Body of pancreas (tissue), 4 donors: ENCODE measurements at regions not wholly inside any gene's neighbourhood (a gene's known extent, or its start where the extent isn't known, plus 50 kb on each side); places are given as distances from the start of the nearest gene placed in this dataset.
"Not testable (repeated sequence)": the region's sequence is repeated elsewhere in the genome, so short reads cannot be mapped to it uniquely, and the experiment has no call there.

ENCODE experiments used
- ATAC-seq: fragments of 150-250 bp; one replicate; pipeline ENCODE4 v1.9.1; 2016
- DNase-seq, 4 donors: peaks; one replicate each; pipeline ENCODE4 v3.0.0-alpha.2; 2019
- H3K27ac ChIP-seq, 4 donors: fragments of 200-600 bp; sonication (generic); 1 replicate in 3 of 4; 2 replicates in 1 of 4; pipeline versions ENCODE4 v1.5.1 to v1.6.1; 2016 to 2019; ENCODE audit warnings: mild to moderate bottlenecking in 1 of 4, mixed read lengths in 1 of 4, moderate library complexity in 1 of 4
- H3K27me3 ChIP-seq, 2 donors: fragments of 200-600 bp; sonication (generic); one replicate each; pipeline ENCODE4 v1.6.0; 2016; ENCODE audit warnings: mild to moderate bottlenecking in 1 of 2
- H3K36me3 ChIP-seq, 2 donors: fragments of 200-600 bp; sonication (generic); replicated peaks in 1 of 2; 2 replicates each; pipeline ENCODE4 v1.5.1; 2016; ENCODE audit warnings: low read depth in 2 of 2; ENCODE audit not compliant: insufficient read depth in 1 of 2
- H3K4me1 ChIP-seq: fragments of 200-600 bp; sonication (generic); one replicate; pipeline ENCODE4 v1.6.0; 2016
- H3K4me3 ChIP-seq, 2 donors: fragments of 200-600 bp; sonication (generic); 1 replicate in 1 of 2; 2 replicates in 1 of 2; pipeline ENCODE4 v1.5.1; 2016 to 2019
- H3K9me3 ChIP-seq, 3 donors: fragments of 200-600 bp; sonication (generic); 1 replicate in 2 of 3; 2 replicates in 1 of 3; pipeline ENCODE4 v1.5.1; 2016
- POLR2A ChIP-seq, 3 donors: fragments of 450-650 bp; IDR thresholded peaks; one replicate each; pipeline ENCODE4 v1.6.1; 2016; ENCODE audit warnings: antibody characterized with exemption in 3 of 3, mild to moderate bottlenecking in 2 of 3
- WGBS, 2 donors: methylation state at CpG; one replicate each; pipeline ENCODE4 v1.1.5; 2017; 5-methylcytosine and 5-hydroxymethylcytosine counted together
- intact Hi-C: fragments of 100-400 bp; cut with DNase I; formaldehyde crosslinking; loops from one replicate; pipeline ENCODE4 v1.15.1; 2023
- TF ChIP-seq, protein P1 (sequence below), 7 experiments: fragments of 450-650 bp in 4 of 7; fragments of 200-600 bp in 3 of 7; sonication (generic) in 3 of 7; IDR thresholded peaks; one replicate each; pipeline ENCODE4 v1.5.1; 2016 to 2019; ENCODE audit warnings: antibody characterized with exemption in 7 of 7

DNA sequence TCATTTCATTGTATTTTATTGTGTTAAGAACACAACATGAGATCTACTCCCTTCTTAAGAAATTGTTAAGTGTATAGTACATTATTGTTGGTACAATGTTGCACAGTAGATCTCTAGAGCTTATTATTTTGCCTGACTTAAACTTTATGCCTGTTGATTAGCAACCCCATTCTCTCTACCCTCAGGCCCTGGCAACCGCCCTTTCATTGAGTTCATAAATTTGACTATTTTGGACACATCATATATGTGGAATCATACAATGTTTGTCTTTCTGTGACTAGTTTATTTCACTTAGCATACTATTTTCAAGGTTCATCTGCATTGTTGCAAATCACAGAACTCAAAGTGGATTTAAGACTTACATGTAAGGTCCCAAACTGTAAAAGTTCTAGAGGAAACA, 222.1 kb downstream of the IL15 start:
- DNase-seq (no peak), ATAC-seq (no peak)
- Histone ChIP-seq H3K36me3 (no peaks in the 10 kb centered on the region), H3K4me1 (peaks cover 4% of the 10 kb centered on the region), H3K4me3 (no peak overlapping the region), H3K9me3 (no peaks in the 10 kb centered on the region), H3K27ac (no peak overlapping the region), H3K27me3 (no peaks in the 10 kb centered on the region)
- intact Hi-C loops, result no loop called here
- 88 to 90% methylated on average over 1 of the region's 1 CpG for WGBS, 2 donors
- no peak for TF ChIP-seq POLR2A (IDR thresholded peaks at IDR 0.05)
- TF ChIP-seq, protein P1, sequence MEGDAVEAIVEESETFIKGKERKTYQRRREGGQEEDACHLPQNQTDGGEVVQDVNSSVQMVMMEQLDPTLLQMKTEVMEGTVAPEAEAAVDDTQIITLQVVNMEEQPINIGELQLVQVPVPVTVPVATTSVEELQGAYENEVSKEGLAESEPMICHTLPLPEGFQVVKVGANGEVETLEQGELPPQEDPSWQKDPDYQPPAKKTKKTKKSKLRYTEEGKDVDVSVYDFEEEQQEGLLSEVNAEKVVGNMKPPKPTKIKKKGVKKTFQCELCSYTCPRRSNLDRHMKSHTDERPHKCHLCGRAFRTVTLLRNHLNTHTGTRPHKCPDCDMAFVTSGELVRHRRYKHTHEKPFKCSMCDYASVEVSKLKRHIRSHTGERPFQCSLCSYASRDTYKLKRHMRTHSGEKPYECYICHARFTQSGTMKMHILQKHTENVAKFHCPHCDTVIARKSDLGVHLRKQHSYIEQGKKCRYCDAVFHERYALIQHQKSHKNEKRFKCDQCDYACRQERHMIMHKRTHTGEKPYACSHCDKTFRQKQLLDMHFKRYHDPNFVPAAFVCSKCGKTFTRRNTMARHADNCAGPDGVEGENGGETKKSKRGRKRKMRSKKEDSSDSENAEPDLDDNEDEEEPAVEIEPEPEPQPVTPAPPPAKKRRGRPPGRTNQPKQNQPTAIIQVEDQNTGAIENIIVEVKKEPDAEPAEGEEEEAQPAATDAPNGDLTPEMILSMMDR (IDR thresholded peaks at IDR 0.05), result no peak

DNA sequence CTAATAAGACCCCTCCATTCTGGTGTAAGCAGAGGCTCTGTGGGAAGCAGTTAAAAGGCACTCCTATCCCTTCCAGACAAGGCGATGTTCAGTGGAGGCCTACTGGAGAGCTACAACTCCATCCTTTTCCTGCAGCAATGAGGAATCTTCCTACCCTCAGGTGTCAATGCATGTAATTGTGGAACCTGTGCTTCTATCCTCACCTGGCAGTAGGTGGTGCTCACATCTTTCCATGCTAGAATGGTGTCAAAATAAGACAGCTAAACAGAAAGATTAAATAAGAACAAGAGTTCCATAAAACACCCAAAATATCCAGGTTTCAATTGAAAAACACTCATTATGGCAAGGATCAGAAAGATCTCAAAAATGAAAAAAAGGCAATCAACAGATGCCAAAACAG, 224.6 kb downstream of the IL15 start:
- no peaks in the 10 kb centered on the region for H3K36me3 ChIP-seq
- ATAC-seq, result no peak
- no peak for TF ChIP-seq POLR2A (IDR thresholded peaks at IDR 0.05)
- TF ChIP-seq, protein P1 (IDR thresholded peaks at IDR 0.05), result peak in 1 of 7 experiments; percentile 6
- no peak overlapping the region for H3K4me3 ChIP-seq
- H3K9me3 ChIP-seq, result no peaks in the 10 kb centered on the region
- no peak for DNase-seq
- no peak overlapping the region for H3K27ac ChIP-seq
- intact Hi-C loops, result no loop called here
- no peaks in the 10 kb centered on the region for H3K4me1 ChIP-seq
- H3K27me3 ChIP-seq, result no peaks in the 10 kb centered on the region
- WGBS, 2 donors, result 78 to 100% methylated on average over 1 of the region's 1 CpG

DNA sequence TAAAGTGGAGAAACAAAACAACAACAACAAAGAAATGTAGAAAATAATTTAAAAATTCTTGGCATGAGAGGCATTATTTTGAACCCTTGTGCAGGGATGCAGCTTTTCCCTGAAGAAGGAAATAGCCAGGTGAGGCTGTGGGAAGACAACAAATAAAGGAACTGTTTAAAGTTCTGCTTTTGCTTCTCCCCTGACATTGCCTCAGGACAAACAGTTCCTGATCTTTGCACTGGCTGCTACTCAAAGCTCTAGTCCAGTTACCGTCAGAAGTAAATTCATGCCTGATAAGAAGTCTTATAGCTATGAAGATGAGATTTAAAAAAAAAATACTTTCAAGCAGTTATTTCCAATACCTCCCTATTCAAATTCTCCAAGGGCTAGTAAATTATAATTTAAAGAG, 233.8 kb downstream of the IL15 start:
- Histone ChIP-seq H3K27ac (no peak overlapping the region), H3K4me3 (no peak overlapping the region), H3K9me3 (no peaks in the 10 kb centered on the region), H3K36me3 (no peaks in the 10 kb centered on the region), H3K27me3 (no peaks in the 10 kb centered on the region), H3K4me1 (no peaks in the 10 kb centered on the region)
- WGBS, 2 donors, result 13 to 20% methylated on average over 1 of the region's 1 CpG
- no peak for TF ChIP-seq POLR2A (IDR thresholded peaks at IDR 0.05)
- TF ChIP-seq, protein P1 (IDR thresholded peaks at IDR 0.05), result no peak
- no peak for DNase-seq
- no peak for ATAC-seq
- intact Hi-C loops, result no loop called here

DNA sequence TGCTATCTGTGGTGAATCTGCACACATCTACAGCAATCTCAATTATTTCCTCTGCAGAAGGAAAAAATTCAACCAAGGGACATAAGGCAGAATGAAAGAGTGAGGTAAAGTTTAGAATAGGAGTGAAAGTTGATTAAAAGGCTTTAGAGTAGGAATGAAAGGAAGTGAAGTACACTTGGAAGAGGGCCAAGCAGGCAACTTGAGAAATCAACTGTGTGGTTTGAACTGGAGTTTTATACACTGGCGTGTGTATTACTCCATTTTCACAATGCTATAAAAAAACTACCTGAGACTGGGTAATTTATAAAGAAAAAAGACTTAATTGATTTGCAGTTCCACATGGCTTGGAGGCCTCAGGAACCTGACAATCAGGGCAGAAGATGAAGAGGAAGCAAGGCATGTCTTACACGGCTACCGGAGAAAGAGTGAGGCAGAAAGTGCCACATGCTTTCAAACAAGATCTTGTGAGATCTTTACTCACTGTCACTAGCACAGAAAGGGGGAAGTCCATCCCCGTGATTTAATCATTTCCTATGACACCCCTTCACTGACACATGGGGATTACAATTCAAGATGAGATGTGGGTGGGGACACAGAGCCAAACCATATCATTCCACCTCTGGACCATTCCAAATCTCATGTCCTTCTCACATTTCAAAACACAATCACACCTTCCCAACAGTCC, 234.8 kb downstream of the IL15 start:
- Histone ChIP-seq H3K4me1 (no peaks in the 10 kb centered on the region), H3K9me3 (peaks cover 0 to 6% (median 0%) of the 10 kb centered on the region in 3 donors), H3K27ac (no peak overlapping the region), H3K4me3 (no peak overlapping the region), H3K36me3 (no peaks in the 10 kb centered on the region), H3K27me3 (no peaks in the 10 kb centered on the region)
- ATAC-seq (no peak), DNase-seq (no peak)
- TF ChIP-seq POLR2A (IDR thresholded peaks at IDR 0.05), result no peak
- TF ChIP-seq, protein P1 (IDR thresholded peaks at IDR 0.05), result no peak
- WGBS, 2 donors, result 77 to 87% methylated on average over 4 of the region's 4 CpGs
- intact Hi-C loops, result no loop called here

DNA sequence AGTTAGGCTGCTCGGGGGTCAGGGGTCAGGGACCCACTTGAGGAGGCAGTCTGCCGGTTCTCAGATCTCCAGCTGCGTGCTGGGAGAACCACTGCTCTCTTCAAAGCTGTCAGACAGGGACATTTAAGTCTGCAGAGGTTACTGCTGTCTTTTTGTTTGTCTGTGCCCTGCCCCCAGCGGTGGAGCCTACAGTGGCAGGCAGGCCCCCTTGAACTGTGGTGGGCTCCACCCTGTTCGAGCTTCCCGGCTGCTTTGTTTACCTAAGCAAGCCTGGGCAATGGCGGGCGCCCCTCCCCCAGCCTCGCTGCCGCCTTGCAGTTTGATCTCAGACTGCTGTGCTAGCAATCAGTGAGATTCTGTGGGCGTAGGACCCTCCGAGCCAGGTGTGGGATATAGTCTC, 246.3 kb downstream of the IL15 start:
- ATAC-seq, H3K4me1 ChIP-seq, H3K27ac ChIP-seq, H3K36me3 ChIP-seq, H3K4me3 ChIP-seq, H3K27me3 ChIP-seq, DNase-seq, intact Hi-C loops, H3K9me3 ChIP-seq: not testable (repeated sequence)
- 12 to 28% methylated on average over 9 to 10 of the region's 12 CpGs for WGBS, 2 donors
